ENCODE measurements at regions not wholly inside any gene's neighbourhood (a gene's known extent, or its start where the extent isn't known, plus 50 kb on each side); places are given as distances from the start of the nearest gene placed in this dataset.
"Not testable (repeated sequence)": the region's sequence is repeated elsewhere in the genome, so short reads cannot be mapped to it uniquely, and the experiment has no call there.

DNA sequence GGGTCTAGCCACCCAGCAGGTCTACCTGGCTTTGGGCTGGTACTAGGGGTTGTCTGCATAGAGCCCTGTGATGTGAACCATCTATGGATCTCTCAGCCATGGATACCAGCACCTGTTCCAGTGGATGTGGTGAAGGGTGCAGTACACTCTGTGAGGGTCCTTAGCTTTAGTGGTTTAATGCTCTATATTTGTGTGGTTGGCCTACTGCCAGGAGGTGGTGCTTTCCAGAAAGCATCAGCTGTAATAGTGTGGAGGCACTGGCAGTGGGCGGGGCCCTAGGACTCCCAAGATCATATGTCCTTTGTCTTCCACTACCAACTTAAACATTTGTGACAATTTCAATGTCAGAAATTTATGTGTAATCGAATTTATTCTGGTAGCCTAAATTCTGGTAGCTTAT lies 1065.1 kb downstream of the RPIA start:
- DNase-seq, result not testable (repeated sequence)

DNA sequence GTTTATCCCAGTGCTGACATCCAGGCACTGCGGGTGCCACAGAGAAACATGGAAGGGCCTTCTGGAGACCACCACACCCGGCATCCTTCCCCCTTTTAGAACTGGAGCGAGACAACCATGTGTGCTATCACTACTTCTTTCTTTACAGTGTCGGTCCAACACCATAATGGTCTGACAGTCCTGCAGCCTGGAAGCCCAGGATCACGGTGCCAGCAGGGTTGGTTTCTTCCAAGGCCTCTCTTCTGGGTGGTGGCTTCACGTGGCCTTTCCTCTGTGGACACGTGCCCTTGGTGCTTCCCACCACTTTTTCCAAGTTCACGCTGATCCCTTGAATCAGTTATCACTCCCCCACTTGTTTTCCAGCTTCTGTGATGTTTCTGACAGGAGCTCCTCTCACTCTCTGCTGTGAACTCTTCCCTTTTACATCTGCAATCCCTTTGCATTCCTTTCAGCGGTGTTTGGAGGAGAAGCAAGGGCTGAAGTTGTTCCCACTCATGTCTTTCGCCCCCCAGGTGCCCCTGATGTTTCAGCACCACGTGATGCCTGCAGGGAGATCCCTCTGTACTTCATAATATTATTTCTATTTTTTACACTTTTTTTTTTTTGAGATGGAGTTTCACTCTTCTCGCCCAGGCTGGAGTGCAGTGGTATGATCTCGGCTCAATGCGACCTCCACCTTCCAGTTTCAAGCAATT lies 1067.0 kb downstream of the RPIA start:
- DNase-seq, result not testable (repeated sequence)

DNA sequence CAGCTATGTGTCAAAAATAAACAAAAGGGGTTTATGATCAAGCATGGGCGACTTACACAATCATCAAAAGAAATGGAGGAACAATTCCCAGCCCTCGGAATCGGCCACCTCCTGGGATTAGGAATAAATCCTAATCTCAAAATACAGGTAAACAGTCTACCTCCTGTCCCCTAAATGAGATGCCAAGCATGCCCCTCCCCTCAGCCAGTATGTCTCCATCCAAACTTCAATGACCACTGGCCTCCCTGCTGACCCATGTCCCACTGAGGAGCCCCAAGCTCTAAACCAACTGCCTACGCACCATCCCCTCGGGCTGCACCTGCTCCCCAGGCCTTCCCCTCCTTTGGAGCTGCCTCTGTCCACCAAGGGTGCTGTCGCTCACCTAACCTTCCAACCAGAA lies 1069.3 kb downstream of the RPIA start:
- DNase-seq, result not testable (repeated sequence)

DNA sequence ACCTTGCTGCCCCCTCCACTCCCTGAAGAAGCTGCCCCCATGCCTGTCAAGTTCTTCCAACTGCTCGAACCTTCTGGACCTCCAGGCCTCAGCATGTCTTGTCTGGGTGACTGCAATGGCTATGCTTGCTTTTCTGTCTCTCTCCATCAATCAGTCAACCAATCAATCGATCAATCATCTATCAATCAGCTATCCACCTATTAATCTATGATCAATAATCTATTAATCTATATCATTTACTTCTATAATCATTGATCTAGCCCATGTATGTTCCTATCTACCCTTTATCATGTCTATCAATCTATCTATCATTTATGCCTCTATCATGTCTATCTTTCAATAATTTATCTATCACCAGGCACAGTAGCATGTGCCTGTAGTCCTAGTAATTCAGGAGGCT lies 1069.7 kb downstream of the RPIA start:
- not testable (repeated sequence) for DNase-seq

DNA sequence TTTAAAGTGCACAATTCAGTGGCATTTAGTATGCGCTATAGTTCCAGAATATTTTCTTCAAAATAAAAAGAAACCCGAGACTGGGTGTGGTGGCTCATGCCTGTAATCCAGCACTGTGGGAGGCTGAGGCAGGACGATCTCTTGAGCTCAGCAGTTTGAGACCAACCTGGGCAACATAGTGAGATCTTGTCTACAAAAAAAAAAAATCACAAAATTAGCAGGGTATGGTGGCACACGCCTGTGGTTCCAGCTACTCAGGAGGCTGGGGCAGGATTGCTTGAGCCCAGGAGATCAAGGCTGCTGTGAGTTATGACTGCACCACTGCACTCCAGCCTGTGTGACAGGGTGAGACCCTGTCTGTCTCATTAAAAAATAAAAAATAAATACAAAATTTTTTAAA lies 1070.4 kb downstream of the RPIA start:
- not testable (repeated sequence) for DNase-seq

DNA sequence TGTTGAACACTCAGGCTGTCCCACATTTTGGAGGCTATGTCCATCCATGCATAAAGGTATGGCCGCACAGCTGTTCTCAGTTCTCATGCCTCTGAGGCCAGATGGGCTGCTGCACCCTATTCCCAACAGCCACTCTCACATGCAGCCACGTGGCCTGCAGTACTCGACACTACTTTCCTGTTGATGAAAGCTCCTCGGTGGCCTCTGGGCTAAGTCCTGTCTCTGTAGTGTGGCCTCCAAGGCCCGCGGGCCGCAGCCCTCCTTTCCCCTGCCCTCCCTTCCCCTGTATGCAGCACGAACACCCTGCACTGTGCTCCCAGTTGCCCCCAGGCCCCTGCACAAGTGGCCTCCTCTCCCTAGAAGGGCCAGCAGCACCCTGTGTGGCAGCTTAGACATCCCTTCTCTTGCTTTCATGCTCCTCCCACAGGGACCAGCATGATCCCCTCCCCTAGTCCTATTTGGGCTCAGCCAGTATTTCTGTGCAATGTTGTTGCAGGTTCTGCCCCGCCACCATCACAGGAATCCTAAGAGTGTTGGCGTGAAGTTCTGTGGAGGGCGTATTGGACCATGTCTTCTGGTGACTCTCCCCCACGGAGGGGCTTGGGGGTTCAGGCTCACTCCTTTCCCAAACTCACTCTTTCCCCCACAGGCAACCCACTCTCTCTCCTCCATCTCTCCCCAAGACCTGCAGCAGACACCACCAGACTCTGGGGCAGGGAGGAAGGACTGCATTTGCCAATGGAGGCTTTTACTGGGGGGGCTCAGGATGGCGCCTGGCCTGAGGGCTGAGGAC lies 1071.2 kb downstream of the RPIA start:
- not testable (repeated sequence) for DNase-seq

DNA sequence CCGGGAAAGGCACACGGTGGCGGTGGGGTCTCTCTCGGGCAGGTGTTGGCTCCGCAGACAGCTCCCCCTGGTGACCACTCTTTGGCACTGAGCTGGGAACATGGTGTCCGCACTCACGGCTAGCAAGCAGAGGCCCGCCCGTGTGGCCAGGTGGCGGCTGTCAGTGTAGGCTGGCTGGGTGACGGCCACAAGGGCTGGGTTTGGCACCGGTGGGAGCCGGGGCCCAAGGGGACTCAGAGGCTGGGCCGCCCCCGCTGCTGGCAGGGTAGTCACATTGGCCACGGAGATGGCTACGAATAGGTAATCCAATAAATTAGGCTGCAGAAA lies 1071.7 kb downstream of the RPIA start:
- no peak for DNase-seq

DNA sequence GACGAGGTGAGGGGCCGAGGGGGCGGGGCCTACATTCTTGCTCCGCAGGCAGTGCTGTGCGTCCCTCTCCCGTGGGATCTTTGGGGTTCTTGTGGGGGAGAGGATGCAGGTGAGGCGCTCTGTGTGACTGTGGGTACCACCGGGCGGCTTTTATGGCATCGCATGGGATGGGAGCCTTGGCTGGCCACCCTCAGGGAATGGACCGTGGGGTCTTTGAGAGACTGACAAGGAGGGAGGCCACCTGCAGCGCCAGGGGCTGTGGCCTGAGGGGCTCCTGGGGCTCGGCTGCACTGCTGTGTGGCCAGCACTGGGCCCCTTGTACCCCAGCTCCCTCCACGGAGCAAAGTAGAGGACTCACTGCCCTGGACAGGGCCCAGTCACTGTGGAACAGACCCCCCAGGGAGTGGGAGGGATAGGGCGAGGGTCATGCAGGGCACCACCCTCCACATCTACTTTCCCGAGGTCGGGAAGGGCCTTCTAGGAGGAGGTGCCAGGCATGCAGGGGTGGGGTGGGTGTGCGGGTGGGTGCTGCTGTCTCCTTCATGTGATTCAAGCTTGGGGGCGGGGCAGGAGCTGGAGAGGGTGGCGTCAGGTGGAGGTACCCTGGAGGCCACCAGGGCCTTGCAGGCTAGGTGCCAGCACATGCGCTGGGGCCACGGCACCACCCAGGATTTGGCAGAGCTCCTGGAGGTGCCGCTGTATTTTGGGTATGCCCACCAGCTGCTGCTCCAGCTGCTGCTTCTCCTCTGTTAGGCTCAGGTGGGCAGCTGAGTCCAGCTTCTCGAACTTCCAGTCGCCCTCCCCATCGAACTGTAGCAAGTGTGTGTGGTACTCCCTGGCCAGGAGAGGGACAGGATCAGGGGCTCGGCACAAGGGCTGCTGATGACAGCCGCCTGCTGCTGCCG lies 1072.4 kb downstream of the RPIA start:
- no peak for DNase-seq

DNA sequence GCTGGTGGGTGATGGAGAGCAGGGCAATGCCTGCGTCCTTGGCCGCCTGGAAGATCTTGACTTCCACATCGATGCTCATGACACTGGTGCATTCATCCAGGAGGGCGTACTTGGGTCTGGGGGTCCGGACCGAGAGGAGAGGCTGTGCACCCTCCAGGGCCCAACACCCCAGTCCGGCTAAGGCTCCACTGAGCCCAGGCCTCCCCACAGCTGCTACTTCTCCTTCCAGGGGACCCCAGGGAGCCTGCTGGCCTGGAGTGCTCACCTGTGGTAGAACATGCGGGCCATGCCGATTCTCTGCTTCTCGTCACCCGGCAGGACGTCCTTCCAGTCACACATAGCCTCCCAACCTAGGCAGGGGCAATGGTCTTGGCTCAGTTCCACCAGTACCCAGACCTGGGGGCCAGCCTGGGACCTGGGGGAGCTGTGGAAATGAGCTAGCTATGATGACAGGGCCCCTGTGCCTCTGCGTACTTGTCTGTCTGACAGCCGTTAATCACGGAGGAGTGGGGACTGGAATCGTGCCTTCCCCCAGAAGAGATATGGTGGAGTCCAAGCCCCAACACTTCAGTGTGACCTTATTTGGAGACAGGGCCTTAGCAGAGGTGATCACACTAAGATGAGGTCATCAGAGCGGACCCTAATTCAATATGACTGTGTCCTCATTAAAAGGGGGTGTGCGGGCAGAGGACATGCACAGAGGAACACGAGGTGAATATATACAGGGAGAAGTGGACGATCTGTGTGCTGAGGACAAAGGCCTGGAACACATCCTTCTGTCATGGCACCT lies 1073.3 kb downstream of the RPIA start:
- not testable (repeated sequence) for DNase-seq

DNA sequence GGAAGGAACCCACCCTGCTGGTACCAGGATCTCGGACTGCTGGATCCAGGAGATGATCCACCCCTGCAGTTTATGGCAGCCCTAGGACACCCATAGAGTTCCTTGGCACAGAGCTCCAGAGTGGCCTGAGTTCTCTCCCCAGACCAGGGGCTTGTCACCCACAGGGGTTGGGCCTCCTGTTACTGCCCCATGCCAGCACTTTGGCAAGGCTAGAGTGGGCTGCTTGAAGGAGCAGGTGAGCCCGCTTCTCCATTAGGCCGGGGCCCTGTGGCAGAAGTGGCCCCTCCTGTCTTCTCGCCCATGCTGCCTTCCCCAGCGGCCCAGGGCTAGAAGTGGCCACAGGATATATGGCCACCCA lies 1073.9 kb downstream of the RPIA start:
- not testable (repeated sequence) for DNase-seq

DNA sequence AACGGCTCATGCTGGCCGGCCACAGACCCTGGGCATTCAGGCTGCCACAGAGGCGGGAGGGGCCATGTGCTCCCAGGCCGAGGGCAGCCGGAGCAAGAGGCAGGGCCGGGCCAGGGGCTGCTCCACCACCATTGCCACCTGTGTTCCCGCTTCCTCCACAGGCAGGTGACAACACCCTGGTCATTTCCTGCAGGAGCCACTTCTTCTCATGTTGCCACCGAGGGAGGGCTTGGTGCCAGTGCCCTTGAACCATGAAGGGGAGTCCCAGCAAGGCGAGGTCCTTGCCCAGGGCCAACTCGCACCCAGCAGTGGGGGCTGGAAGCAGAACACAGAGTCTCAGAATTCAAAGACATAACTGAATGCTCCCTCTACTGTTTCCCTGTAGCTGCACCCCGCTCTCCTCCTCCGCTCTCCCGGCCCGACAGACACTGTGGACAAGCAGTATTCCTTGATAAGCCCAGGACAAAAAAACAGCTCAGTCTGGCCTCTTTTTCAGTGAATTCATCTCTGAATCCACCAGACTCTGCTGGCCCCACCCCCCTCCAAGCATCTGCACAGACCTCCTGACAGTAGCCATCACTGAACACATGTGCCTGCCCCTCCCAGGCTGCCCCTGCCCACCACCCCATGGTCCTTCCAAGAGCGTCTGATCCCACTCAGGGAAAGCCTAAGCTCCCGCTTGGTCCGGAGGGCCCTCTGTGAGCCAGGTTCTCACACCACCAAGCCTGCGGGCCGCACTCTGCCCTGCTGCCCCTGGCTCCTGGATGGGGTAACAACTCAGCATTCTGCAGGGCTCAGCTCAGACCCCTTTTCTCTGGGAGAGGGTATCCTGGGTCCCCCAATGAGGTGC lies 1074.9 kb downstream of the RPIA start:
- not testable (repeated sequence) for DNase-seq

DNA sequence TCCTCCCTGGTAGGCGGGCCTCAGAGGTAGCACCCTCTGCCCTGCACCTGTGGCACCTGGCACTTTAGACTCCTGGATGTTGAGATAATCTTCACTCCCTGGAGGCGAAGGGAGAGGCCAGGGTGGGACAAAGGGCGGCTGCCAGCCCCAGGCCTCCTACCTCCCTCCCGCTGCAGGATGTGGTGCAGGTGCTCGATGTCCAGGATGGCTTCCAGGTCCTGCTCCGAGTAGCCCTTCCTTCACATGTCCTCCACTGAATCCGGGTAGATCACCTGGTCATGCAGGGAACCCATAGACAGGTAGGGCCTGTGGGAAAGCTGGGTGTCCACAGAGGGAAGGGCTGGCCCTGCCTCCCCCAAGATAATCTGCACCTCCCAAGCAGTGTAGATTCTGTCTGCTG lies 1075.6 kb downstream of the RPIA start:
- DNase-seq, result not testable (repeated sequence)

DNA sequence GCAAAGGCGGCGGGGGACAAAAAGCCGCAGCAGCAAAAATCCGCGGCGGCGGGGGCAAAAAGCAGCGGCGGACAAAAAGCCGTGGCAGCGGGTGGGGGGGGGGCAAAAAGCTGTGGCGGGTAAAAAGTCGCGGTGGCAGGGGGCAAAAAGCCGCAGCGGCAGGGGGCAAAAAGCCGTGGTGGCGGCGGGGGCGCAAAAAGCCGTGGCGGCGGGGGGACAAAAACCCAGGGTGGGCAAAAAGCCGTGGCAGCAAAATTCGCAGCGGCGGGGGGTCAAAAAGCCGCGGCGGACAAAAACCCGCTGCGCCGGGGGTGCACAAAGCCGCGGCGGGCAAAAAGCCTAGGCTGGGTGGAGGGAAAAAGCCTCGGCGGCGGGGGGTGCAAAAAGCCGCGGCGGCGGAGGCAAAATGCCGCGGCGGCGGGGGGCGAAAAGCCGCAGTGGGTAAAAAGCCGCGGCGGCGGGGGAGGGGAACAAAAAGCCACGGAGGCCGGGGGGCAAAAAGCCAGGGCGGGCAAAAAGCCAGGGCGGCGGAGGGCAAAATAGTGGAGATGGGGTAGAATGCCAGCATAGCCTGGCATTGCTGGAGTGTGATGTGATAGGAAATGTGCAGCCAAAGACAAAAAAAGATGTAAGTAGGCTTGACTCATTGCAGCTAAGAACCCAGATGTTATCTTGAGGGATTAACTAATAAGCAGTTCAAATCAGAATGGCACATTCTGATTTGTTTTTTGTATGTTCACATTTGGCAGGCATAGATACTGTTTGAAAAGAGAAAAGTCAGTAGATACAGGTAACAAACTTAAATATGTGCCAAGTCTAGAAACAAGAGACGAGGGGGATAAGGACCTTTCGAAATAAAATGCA lies 1076.3 kb downstream of the RPIA start:
- no peak for DNase-seq

DNA sequence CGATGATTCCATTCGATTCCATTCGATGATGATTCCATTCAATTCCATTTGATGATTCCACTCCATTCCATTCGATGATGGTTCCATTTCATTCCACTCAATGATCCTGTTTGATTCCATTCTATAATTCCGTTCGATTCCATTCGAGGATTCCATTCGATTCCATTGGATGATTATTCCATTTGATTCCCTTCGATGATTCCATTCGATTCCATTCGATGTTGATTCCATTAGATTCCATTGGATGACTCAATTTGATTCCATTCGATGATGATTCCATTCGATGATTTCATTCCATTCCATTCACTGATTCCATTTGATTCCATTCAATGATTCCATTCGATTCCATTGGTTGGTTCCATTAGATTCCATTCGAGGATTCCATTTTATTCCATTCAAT lies 1084.4 kb downstream of the RPIA start:
- DNase-seq, result no peak

DNA sequence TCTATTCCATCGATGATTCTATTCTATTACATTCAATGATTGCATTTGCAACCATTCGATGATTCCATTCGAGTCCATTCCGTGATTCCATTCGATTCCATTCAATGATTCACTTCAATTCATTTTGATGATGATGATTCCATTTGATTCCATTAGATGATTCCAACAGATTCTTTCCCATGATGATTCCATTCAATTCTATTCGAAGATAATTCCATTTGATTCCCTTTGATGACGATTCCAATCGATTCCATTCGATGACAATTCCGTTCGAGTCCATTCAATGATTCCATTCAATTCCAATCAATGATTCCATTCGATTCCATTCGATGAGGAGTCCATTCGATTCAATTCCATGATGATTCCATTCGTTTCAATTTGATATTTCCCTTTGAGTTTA lies 1088.8 kb downstream of the RPIA start:
- DNase-seq, result no peak

DNA sequence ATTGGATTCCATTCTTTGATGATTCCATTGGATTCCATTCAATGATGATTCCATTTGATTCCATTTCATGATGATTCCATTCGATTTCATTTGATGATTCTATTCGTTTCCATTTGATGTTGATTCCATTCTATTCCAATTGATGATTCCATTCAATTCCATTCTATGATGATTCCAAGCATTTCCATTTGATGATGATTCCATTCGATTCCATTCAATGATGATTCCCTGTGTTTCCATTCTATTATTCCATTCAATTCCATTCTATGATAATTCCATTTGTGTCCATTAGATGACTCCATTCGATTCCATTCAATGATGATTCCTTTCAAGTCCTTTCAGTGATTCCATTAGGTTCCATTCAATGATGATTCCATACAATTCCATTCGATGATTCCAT lies 1090.5 kb downstream of the RPIA start:
- DNase-seq, result no peak

DNA sequence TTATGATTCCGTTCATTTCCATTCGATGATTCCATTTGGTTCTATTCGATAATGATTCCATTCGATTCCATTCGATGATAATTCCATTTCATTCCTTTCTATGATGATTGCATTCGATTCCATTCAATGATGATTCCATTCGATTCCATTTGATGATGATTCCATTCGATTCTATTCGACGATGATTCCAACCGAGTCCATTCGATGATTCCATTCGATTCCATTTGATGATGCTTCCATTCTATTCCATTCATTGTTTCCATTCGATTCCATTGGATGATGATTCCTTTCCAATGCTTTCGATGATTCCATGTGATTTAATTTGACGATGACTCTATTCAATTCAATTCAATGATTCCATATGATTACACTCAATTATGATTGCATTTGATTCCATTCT lies 1093.5 kb downstream of the RPIA start:
- DNase-seq, result no peak

DNA sequence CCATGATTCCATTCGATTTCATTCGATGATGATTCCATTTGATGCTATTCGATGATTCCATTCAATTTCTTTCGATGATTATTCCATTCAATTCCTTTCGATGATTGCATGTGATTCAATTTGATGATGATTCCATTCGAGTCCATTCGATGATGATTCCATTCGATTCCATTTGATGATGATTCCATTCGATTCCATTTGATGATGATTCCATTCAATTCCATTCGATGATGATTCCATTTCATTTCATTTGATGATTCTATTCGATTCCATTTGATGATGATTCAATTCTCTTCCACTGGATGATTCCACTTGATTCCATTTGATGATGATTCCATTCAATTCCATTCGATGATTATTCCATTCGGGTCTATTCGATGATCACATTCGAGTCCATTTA lies 1094.1 kb downstream of the RPIA start:
- not testable (repeated sequence) for DNase-seq

DNA sequence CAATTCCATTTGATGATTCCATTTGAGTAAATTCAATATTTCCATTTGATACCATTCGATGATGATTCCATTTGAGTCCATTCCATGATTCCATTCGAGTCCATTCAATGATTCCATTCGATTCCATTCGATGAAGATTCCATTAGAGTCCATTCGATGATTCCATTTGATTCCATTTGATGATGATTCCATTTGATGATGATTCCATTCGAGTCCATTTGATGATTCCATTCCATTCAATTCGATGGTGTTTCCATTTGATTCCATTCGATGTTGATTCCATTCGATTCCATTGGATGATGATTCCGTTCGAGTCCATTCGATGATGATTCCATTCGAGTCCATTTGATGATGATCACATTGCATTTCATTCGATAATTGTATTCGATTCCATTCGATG lies 1095.2 kb downstream of the RPIA start:
- not testable (repeated sequence) for DNase-seq

DNA sequence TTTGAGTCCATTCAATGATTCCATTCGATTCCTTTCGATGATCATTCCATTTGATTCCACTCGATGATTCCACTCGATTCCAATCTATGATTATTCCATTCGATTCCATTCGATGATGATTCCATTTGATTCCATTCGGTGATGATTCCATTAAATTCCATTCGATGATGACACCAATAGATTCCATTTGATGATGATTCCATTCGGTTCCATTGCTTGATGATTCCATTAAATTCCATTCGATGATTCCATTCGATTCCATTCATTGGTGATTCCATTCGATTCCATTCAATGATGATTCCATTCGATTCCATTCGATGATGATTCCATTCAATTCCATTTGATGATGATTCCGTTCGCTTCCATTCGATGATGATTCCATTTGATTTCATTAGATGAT lies 1104.1 kb downstream of the RPIA start:
- not testable (repeated sequence) for DNase-seq
